ENCODE measurements at regions not wholly inside any gene's neighbourhood (a gene's known extent, or its start where the extent isn't known, plus 50 kb on each side); places are given as distances from the start of the nearest gene placed in this dataset.

DNA sequence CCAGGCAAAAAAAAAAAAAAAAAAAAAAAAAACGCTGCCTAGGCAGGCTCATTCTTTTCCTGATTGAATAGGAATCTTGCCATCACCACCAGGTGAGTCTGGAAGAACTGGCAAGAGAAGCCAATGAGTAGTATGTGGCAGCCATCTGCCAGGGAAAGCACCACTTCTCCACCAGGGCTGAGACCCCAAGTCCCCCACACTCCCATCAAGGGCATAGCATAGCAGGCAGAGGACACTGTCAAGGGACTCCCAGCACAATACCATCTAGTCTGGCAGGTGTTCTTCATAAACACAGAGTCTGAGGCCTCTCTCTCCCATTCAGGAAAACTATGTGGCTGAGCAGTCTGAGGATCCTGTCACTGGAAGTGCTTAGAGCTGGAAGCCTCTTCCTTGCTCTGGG lies 538.1 kb upstream of the DSEL start (continued):
- TF ChIP-seq, protein P1, sequence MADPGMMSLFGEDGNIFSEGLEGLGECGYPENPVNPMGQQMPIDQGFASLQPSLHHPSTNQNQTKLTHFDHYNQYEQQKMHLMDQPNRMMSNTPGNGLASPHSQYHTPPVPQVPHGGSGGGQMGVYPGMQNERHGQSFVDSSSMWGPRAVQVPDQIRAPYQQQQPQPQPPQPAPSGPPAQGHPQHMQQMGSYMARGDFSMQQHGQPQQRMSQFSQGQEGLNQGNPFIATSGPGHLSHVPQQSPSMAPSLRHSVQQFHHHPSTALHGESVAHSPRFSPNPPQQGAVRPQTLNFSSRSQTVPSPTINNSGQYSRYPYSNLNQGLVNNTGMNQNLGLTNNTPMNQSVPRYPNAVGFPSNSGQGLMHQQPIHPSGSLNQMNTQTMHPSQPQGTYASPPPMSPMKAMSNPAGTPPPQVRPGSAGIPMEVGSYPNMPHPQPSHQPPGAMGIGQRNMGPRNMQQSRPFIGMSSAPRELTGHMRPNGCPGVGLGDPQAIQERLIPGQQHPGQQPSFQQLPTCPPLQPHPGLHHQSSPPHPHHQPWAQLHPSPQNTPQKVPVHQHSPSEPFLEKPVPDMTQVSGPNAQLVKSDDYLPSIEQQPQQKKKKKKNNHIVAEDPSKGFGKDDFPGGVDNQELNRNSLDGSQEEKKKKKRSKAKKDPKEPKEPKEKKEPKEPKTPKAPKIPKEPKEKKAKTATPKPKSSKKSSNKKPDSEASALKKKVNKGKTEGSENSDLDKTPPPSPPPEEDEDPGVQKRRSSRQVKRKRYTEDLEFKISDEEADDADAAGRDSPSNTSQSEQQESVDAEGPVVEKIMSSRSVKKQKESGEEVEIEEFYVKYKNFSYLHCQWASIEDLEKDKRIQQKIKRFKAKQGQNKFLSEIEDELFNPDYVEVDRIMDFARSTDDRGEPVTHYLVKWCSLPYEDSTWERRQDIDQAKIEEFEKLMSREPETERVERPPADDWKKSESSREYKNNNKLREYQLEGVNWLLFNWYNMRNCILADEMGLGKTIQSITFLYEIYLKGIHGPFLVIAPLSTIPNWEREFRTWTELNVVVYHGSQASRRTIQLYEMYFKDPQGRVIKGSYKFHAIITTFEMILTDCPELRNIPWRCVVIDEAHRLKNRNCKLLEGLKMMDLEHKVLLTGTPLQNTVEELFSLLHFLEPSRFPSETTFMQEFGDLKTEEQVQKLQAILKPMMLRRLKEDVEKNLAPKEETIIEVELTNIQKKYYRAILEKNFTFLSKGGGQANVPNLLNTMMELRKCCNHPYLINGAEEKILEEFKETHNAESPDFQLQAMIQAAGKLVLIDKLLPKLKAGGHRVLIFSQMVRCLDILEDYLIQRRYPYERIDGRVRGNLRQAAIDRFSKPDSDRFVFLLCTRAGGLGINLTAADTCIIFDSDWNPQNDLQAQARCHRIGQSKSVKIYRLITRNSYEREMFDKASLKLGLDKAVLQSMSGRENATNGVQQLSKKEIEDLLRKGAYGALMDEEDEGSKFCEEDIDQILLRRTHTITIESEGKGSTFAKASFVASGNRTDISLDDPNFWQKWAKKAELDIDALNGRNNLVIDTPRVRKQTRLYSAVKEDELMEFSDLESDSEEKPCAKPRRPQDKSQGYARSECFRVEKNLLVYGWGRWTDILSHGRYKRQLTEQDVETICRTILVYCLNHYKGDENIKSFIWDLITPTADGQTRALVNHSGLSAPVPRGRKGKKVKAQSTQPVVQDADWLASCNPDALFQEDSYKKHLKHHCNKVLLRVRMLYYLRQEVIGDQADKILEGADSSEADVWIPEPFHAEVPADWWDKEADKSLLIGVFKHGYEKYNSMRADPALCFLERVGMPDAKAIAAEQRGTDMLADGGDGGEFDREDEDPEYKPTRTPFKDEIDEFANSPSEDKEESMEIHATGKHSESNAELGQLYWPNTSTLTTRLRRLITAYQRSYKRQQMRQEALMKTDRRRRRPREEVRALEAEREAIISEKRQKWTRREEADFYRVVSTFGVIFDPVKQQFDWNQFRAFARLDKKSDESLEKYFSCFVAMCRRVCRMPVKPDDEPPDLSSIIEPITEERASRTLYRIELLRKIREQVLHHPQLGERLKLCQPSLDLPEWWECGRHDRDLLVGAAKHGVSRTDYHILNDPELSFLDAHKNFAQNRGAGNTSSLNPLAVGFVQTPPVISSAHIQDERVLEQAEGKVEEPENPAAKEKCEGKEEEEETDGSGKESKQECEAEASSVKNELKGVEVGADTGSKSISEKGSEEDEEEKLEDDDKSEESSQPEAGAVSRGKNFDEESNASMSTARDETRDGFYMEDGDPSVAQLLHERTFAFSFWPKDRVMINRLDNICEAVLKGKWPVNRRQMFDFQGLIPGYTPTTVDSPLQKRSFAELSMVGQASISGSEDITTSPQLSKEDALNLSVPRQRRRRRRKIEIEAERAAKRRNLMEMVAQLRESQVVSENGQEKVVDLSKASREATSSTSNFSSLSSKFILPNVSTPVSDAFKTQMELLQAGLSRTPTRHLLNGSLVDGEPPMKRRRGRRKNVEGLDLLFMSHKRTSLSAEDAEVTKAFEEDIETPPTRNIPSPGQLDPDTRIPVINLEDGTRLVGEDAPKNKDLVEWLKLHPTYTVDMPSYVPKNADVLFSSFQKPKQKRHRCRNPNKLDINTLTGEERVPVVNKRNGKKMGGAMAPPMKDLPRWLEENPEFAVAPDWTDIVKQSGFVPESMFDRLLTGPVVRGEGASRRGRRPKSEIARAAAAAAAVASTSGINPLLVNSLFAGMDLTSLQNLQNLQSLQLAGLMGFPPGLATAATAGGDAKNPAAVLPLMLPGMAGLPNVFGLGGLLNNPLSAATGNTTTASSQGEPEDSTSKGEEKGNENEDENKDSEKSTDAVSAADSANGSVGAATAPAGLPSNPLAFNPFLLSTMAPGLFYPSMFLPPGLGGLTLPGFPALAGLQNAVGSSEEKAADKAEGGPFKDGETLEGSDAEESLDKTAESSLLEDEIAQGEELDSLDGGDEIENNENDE (IDR thresholded peaks at IDR 0.05; ENCODE audit: insufficient replicate concordance, low read length) = no peak
- TF ChIP-seq RNF2 (IDR thresholded peaks at IDR 0.05; ENCODE audit: borderline replicate concordance, low read depth, low read length, missing control alignments, poor library complexity, severe bottlenecking) (no peak), SIRT6 (IDR thresholded peaks at IDR 0.05; ENCODE audit: low read length) (no peak)
